GM19467 (cell line): ENCODE measurements at regions not wholly inside any gene's neighbourhood (a gene's known extent, or its start where the extent isn't known, plus 50 kb on each side); places are given as distances from the start of the nearest gene placed in this dataset.

Source experiments
- ATAC-seq: cut with Tn5 transposase; IDR thresholded peaks from one replicate; pipeline ENCODE4 v1.9.1; 2021; ENCODE audit warnings: mild to moderate bottlenecking, moderate library complexity; ENCODE audit not compliant: unreplicated experiment

DNA sequence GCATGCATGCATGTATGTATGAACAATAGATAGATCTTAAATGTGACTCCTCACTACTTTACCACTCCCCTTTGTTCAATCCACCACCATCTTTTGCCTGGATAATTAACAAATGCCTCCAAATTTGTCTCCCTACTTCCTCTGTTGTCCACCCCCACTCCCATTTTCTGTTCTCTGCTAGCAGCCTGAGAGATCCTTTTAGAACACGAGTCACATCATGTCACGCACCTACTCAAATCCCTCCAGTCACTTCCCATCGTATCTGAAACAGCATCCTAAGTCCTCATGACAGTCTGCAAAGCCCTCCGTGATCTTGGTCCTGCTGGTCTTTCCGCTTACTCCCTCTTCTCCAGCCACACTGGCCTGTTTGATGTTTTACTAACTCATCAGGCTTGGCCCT lies 527.3 kb downstream of the EPHA4 start:
- no peak for ATAC-seq

DNA sequence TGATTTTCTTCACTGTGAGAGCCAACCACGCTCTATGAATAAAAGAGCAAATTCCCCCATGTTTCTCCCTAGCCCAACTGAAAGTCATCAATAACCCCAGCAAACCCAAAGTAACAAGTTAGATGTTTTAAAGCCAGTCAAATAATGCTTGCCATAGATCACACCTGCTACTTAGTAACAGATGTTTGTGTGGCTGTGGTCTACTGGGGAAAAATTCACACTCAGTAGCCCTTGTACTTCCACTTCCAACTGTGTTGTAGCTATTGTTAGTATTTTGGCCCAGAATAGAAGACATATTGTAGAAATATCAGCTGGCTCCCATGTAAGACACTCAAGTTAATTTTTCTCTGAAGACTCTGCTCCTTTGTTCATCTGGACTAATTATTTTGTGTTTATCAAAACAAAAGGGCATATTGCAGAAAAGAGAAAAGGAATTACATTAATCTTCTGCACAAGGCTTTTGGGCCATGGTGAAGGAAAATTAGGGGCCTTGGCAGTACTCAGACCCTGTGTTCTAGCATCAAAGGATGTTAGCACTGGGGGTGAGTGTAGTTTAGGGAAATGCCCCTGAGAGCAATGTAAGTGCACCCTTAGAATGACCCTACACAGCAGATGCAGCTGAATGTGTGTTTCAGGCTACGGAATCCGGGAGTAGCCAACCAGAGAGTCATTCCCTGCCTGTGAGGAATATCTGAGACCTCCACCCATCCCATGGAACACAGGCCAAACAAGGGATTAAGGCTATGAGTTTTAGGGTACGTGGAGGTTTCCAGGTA lies 521.9 kb downstream of the EPHA4 start:
- ATAC-seq, result no peak

DNA sequence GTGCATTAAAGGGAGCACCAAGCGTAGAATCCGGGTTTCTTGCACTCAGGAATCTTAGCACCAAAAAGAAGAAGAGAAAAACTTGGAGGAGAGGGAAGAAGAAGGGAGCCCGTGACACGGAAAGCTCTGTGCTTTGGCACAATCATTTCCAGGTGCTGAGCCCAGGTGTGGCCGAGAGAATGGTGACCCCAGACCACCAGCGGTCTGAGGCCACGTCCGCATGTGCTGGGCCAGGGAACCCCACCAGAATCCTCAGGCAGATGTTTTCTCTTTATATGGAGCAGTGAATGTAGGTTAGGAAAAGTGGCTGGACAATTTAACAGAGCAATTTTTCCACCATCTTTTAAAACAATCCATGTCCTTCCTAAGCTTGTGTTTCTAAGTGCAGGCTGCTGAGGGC lies 520.9 kb downstream of the EPHA4 start:
- ATAC-seq, result no peak

DNA sequence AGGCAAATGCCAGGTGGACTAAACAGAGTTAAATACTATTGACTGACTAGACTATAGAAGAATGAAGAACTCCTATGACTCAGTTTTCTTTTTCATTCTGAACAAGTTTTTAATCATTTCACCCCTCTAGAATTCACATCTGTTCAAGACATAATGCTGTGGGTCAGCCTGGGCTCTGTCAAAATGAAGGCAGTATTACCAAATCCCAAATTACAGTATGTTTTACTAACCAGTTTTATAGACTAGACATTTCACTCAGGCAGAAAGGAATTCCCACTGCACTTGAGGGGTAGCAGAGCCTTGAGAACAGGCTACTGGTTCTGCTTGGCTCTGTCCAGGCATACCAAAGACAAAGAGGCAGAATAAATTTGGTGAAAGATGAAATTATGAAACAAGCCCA lies 511.7 kb downstream of the EPHA4 start:
- ATAC-seq, result no peak

DNA sequence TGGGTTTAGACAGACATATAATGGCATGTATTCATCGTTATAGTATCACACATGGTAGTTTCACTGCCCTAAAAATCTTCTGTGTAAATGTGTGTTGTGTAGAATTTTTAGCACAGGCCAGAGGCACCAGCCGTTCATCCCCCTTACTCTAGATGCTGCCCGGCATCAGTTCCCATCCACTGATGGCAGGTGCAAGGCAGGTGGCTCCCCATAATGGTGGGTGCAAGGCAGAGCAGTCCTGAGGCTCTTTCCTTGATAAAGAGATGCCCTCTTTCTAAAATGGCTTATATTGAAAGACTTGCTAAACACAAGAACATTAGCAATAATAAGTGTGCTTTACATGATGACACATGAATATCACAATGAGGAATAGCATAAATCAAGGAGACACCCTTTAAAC lies 508.5 kb downstream of the EPHA4 start:
- no peak for ATAC-seq

DNA sequence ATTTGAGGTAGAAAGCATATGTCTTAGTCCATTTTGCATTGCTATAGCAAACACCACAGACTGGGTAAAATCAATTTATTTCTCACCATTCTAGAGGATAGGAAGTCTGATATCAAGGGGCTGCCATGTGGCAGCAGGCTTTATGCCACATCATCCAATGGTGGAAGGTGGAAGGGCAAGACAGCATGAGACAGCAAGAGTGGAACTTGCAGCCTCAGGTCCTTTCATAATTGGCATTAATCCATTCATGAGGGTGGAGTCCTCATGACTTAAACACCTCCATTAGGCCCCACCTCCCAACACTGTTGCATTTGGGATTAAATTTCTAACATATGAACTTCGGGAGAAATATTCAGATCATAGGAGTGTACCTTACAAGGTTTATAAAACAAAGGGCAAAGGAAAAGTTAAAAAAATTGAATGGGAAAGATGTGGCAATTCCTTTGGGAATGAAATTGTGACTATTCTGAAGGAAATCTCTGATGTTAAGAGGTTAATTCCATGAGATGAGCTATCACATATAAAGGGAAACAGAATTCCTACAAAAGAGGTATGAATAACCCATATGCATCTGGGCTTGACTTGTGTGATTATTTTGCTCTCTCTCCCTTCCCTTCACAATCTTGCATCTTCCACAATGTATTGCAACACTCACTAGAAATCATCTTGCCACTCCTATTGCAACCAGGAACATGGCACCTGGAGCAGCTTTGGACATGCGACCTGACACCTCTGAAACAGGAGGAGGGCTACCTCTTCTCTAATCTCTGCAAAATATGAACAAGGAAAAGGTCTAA lies 507.8 kb downstream of the EPHA4 start:
- ATAC-seq, result no peak

DNA sequence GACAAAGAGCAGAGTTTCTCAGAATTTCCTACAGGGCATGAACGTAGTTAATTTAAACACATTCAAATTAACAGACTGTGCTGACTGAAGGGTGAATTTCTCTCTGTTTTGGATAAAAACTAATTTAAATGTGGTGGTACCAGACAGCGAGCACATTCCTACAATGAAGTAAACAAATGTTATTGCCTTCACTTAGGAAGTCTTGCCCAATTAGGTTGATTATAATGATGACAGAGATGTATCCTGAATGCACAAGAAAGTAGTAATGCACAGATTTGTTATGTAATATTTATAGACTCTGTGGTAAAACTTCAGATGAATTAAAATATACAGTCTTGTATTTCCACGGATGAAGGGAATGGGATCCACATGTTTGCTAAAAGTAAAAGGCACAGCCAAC lies 507.2 kb downstream of the EPHA4 start:
- no peak for ATAC-seq

DNA sequence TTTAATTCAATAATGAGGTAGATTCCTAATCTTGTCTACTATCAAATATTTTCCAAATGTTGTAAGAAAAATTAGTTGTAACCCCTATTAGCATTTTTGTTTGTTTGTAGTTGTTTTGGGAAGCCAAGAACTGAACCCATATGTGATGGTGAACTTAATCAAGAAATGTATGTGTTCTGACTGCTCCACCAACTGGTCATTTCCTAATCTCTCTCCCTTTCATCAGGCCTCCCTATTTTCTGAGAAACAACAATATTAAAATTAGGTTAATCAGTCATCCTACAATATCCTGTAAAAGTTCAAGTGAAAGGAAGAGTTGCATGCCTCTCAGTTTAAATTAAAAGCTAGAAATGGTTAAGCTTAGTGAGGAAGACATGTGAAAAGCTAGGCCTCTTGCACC lies 504.0 kb downstream of the EPHA4 start:
- ATAC-seq, result no peak

DNA sequence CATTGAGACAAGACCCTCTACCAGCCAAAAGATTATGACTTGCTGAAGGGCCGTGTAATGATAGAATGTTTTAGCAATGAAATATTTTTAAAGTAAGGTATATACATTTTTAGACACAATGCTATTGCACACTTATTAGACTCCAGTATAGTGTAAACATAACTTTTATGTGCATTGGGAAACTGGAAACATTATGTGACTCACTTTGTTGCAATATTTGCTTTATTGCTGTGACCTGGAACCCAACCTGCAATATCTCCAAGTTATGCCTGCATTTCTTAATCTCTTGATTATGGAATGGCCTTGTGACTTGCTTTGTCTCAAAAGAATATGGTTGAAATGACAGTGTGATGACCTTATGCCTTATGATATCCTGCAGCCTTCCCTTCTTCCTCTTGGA lies 502.0 kb downstream of the EPHA4 start:
- no peak for ATAC-seq

DNA sequence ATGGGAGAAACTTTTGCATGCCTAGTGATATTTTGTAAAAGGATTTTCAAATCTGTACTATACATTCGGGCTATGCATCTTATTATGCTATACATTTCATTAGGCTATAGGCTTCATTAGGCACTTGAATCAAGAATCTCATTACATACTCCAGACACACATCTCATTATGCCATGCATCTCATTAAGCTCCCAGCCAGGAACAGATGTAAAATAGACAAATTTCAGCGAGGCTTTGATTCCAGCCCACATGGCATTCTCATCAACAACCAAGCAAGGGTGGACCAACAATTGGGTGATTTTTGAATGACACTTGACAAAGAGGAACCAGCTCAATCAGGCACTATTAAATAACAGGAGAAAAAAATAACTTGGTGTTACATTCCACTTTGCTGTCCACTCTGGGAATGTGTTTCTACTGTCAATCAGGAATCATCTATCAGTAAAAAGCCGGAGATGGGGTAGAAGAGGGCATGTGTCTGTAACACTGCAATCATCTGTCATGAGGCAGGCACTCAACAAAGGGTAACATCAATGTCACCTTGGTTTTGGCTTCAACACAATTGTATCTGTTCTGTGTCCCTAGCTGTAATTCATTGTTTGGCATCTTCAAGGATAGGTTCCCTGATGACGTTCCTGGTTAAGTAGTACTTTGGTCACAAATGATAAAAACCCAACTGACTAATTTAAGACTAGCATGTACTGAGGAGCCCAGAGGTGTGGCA lies 498.6 kb downstream of the EPHA4 start:
- no peak for ATAC-seq

DNA sequence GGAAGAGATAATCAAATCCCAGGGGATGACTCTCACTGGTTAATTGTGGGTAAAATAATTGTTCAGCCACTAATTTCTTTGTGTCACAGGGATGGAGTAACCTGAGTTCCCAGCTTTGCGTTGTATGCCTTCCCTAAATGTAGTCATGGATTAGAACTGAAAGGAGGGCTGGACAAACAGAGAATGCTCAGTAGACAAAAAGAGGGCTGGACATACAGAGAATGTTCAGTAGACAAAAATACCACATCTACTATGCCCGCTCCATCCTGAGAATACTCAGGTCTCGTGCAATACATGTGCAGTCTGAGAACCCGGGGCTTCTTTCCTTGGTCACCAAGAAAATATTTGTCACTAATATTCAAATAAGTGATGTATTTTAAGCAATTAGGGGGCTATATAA lies 497.9 kb downstream of the EPHA4 start:
- ATAC-seq, result no peak

DNA sequence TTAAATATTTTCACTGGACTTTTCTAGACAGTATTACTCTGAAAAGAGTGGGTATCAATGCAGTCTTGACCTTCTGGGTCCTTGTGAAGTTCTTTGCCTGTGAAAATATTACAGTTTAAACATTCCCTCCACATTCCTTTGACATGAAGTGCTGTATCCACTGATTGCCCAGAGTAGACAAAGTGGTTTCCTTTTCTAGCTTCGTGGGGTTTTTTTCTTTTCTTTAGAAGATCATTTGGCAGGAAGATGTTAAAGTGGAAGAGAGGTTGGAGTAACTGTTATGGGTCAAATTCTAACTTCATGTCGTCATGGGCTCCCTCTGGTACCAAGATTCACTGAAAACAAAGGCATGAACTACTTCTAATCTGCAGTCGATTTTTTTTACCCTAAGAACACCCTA lies 496.9 kb downstream of the EPHA4 start:
- ATAC-seq, result no peak

DNA sequence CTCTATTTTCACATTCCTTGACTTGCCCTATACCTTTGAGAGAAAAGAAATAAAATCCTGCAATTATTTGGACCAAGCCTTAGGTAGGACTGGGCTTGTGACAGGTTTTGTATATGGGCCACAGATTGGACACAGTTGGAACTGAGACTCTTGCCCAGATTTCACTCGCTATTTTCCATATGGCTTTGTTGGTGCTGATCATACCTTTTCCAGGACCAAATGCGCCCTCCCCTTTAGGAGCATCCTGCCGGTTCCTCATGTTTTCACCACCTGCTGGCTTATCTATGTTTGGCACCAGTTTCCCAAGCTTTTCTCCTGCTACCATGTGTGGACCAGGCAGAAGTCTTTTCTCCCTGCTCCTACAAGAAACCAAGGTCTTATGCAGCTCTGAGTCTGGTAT lies 494.9 kb downstream of the EPHA4 start:
- no peak for ATAC-seq

DNA sequence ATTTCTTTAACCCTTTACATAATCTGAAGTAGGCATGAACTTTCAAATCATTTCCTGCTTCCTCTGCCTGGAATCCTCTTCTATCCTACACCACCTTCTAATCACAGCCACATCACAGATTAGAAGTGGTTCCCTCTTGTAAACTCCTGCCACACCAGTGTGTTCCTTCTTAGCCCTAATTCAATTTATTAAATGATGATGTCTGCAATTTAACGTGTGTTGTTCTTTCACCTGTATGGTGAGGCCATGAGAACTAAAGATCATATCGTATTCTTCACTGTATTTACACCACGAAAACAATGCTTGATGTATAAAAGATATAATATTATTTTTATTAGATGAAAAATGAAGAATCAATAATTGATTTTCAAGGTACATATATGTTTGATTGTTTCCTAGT lies 494.3 kb downstream of the EPHA4 start:
- ATAC-seq, result no peak

DNA sequence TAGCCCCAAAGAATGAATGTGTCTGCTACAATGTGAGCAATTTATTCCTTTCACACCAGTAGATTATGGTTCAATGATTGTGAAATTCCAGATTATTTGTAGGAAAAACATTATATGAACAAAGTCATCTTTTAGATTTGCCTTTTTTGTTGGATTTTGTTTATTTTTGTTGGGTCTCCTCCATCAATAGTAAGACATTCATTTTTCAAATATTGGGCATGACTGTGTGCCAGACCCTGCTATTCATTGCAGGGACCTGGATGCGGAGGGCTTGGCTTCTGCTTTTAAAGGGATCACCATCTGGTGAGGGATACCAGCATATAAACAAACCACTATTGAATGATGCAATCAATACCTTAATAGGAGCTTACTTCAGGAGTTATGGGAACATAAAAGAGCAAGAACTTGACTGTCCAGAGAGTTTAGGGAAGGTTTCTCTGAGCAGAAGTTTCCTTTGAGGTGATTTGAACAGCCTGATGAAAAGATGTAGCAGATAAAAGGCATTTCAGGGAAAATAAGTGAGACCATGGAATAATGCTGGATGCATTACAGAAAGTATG lies 486.7 kb downstream of the EPHA4 start:
- ATAC-seq, result no peak

DNA sequence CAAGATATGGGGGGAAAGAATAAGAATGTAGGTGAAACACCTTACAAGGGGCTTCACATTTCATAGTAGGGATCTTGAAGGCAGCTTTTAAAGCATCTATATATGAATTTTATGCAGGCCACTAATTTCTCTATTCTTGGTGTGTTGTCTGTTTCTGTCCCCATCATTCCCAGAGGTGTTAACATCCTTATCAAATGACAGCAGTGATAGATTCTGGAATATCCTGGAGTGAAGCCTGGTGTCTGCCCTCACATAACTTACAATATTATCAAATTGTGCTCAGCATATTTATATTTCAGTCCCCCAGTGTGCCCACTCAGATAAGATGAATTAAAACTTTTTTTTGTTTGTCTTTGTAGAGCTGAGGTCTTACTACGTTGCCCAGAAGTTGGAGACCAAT lies 486.2 kb downstream of the EPHA4 start:
- ATAC-seq, result no peak

DNA sequence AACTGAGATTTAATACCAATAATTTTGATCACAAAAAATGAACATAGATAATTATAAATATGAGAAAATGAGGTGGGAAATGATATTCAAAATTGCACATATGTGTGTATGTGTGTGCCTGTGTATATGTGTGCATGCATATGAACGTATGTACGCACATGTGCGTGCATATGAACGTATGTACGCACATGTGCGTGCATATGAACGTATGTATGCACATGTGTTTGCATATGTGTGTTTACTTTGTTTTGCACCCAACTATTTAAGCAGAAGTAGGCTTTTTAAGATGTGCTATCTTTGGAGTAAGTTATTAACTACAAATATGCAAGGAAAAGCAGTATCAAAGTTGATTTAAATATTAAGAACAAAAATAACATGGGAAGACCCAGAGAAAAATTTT lies 484.3 kb downstream of the EPHA4 start:
- ATAC-seq, result no peak

DNA sequence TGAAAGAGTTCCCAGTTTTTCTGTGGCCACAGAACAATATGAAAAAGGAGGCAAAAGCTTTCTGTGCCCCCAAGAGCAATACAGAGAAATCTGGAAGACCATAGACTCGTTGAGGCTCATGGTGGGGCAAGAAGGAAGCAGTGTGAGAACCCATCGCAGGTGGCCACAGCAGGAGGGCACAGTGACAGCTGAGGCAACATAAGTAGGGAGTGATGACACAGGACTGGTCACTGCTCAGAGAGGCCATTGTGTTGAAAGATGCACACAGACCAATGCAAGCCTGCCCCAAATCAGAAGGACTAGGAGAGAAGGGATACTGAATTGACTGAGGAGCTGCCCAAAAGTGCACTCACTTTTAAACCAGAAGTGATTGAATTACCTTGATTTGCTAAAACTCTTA lies 483.6 kb downstream of the EPHA4 start:
- ATAC-seq, result no peak

DNA sequence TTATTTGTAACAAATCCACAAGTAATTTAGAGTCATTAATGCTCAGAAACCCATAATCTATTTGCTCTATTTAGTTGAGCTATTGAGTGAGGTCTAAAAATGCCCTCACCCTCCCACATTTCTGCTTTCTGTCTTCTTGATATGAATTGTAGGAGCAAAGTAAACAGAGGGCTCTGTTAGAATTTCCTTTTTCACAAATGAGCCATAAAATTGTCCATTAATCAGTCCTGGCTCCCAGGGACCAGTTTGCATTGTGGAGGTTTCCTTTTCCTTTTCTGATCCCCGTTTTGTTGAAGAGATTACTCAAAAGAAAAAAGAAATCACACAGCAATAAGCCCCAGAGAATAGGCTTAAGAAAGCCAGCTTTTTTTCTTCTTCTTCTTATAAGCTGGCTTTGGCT lies 476.7 kb downstream of the EPHA4 start:
- no peak for ATAC-seq

DNA sequence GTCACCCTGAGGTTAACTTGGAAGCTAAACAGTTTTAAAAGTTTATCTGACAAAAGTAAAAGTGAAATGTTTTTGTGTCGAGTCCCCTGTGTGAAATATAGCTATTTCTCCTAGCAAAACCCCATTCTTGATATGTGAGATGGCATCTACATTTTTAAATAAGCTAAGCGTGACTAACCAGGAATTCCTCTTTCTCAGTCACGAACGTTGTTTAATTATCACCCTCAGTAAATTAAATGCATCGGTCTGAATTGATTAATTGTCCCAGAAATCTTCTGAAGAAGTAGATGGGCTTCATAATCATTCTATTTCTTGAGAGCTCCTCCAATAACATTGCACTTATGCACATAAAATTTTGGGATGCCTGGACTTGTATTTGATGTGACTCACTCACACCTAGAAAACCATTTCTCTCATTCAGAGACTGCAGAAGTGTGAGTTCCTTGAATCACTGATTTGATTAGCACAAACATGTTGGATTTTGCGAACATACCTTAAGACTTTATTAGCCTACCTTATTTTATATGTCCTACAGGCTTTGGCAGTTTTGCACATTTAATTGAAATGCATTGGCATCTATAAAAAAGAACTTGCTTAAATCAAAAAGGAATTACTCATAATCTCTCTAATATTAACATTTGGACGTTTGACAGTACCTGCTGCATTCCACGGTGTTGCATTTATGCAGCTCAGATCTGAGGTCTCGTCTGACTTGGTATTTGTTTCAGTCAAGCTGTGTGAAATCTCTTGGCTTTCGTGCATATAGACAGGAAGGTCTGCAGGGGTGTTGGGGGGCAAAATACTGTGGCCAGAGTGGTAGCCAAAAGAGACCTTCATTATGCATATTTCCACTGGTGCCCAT lies 475.2 kb downstream of the EPHA4 start:
- ATAC-seq, result no peak

DNA sequence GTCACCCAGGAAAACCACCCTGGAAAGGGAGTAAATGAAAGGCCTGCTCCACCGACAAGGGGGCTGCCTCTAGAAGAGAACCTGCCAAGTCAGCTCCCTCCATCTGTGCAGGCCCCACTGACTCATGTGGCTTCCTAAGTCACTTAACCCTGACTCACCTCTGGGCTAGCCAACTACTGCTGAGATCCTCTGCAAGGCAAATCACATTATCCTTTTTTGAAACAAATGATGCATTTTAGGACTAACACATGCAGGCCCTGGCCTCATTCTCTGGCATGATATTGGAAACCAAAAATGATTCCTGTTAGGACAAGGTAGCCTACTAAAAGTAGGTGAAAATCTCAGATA lies 474.6 kb downstream of the EPHA4 start:
- ATAC-seq, result no peak
